ENCODE measurements at regions not wholly inside any gene's neighbourhood (a gene's known extent, or its start where the extent isn't known, plus 50 kb on each side); places are given as distances from the start of the nearest gene placed in this dataset.
A peak's percentile ranks its signal among the peaks of the same experiment; 100 is the strongest.
"Not testable (repeated sequence)": the region's sequence is repeated elsewhere in the genome, so short reads cannot be mapped to it uniquely, and the experiment has no call there.

- peak; percentile 28 for DNase-seq
Measured at GRCh38 chr11:128021349-128022006, 565.9 kb downstream of the ETS1 start.

- no peak for DNase-seq
Measured at GRCh38 chr11:128018692-128019091, 568.7 kb downstream of the ETS1 start.

GRCh38 chr11:128005562-128005961 is 581.8 kb downstream of the ETS1 start:
- DNase-seq, result no peak

GRCh38 chr11:127998421-127998820 is 588.9 kb downstream of the ETS1 start:
- peak; percentile 20 for DNase-seq

- no peak for DNase-seq
Measured at GRCh38 chr11:127997594-127997993, 589.8 kb downstream of the ETS1 start.

- no peak for DNase-seq
Measured at GRCh38 chr11:127996825-127997224, 590.5 kb downstream of the ETS1 start.

- no peak for DNase-seq
Measured at GRCh38 chr11:127995921-127996320, 591.4 kb downstream of the ETS1 start.

GRCh38 chr11:127994736-127995135 is 592.6 kb downstream of the ETS1 start:
- DNase-seq, result no peak

- DNase-seq, result peak; percentile 20
Measured at GRCh38 chr11:127993788-127994187, 593.6 kb downstream of the ETS1 start.

GRCh38 chr11:127993281-127993680 is 594.1 kb downstream of the ETS1 start:
- DNase-seq, result no peak

- no peak for DNase-seq
Measured at GRCh38 chr11:127986073-127986472, 601.3 kb downstream of the ETS1 start.

GRCh38 chr11:127972816-127973215 is 614.5 kb downstream of the ETS1 start:
- DNase-seq, result no peak

- no peak for DNase-seq
Measured at GRCh38 chr11:127971448-127971847, 615.9 kb downstream of the ETS1 start.

GRCh38 chr11:127966821-127967220 is 620.5 kb downstream of the ETS1 start:
- DNase-seq, result no peak

GRCh38 chr11:127965939-127966668 is 621.3 kb downstream of the ETS1 start:
- no peak for DNase-seq

- DNase-seq, result no peak
Measured at GRCh38 chr11:127962416-127962815, 624.9 kb downstream of the ETS1 start.

- DNase-seq, result no peak
Measured at GRCh38 chr11:127950162-127950561, 637.2 kb downstream of the ETS1 start.

- DNase-seq, result no peak
Measured at GRCh38 chr11:127943763-127944162, 643.6 kb downstream of the ETS1 start.

- DNase-seq, result no peak
Measured at GRCh38 chr11:127943152-127943551, 644.2 kb downstream of the ETS1 start.

GRCh38 chr11:127941554-127941953 is 645.8 kb downstream of the ETS1 start:
- not testable (repeated sequence) for DNase-seq

- DNase-seq, result no peak
Measured at GRCh38 chr11:127939000-127939399, 648.4 kb downstream of the ETS1 start.

GRCh38 chr11:127935081-127935480 is 652.3 kb downstream of the ETS1 start:
- DNase-seq, result no peak

GRCh38 chr11:127933961-127934360 is 653.4 kb downstream of the ETS1 start:
- not testable (repeated sequence) for DNase-seq

GRCh38 chr11:127931803-127932202 is 655.6 kb downstream of the ETS1 start:
- no peak for DNase-seq

GRCh38 chr11:127926721-127927120 is 660.6 kb downstream of the ETS1 start:
- DNase-seq, result no peak

Measured in DMS53 (cell line).